Loucy (cell line): ENCODE measurements at regions not wholly inside any gene's neighbourhood (a gene's known extent, or its start where the extent isn't known, plus 50 kb on each side); places are given as distances from the start of the nearest gene placed in this dataset.
"Not testable (repeated sequence)": the region's sequence is repeated elsewhere in the genome, so short reads cannot be mapped to it uniquely, and the experiment has no call there.

Experiments
- H2AFZ ChIP-seq: fragments of 200-600 bp; sonication (generic); 2 replicates; pipeline ENCODE4 v1.6.0; 2016; ENCODE audit warnings: antibody characterized with exemption, mild to moderate bottlenecking, low read length, moderate library complexity
- H3F3A ChIP-seq: fragments of 200-600 bp; 2 replicates; pipeline ENCODE4 v1.6.0; 2016; ENCODE audit warnings: antibody characterized with exemption, low read depth, mild to moderate bottlenecking
- H3K27me3 ChIP-seq: fragments of 200-600 bp; sonication (generic); 2 replicates; pipeline ENCODE4 v1.6.1; 2014; ENCODE audit warnings: low read length, mild to moderate bottlenecking; ENCODE audit not compliant: insufficient read depth, poor library complexity, severe bottlenecking
- H3K36me3 ChIP-seq: fragments of 200-600 bp; sonication (generic); 2 replicates; pipeline ENCODE4 v1.6.1; 2016; ENCODE audit warnings: low read length; ENCODE audit not compliant: insufficient read depth
- H3K4me1 ChIP-seq: fragments of 200-600 bp; sonication (generic); 2 replicates; pipeline ENCODE4 v1.5.1; 2014; ENCODE audit warnings: low read length, mild to moderate bottlenecking; ENCODE audit not compliant: insufficient read depth, poor library complexity, severe bottlenecking
- H3K4me2 ChIP-seq: fragments of 200-600 bp; sonication (generic); 2 replicates; pipeline ENCODE4 v1.6.0; 2014; ENCODE audit warnings: antibody characterized with exemption, low read length, low read depth, mild to moderate bottlenecking; ENCODE audit not compliant: poor library complexity, severe bottlenecking
- H3K4me3 ChIP-seq: fragments of 200-600 bp; sonication (generic); 2 replicates; pipeline ENCODE4 v1.5.1; 2014; ENCODE audit warnings: low read length, mild to moderate bottlenecking, mixed read lengths; ENCODE audit not compliant: poor library complexity, severe bottlenecking
- H3K79me2 ChIP-seq: fragments of 200-600 bp; sonication (generic); 2 replicates; pipeline ENCODE4 v1.6.1; 2014; ENCODE audit warnings: low read length; ENCODE audit not compliant: insufficient read depth
- H3K9ac ChIP-seq: fragments of 200-600 bp; sonication (generic); 2 replicates; pipeline ENCODE4 v1.6.0; 2014; ENCODE audit warnings: mild to moderate bottlenecking, low read depth, low read length, moderate library complexity; ENCODE audit not compliant: poor library complexity, severe bottlenecking
- H3K9me2 ChIP-seq: fragments of 200-600 bp; sonication (generic); replicated peaks from 2 replicates; pipeline ENCODE4 v1.6.1; 2016; ENCODE audit warnings: low read depth, low read length, mixed read lengths
- H3K9me3 ChIP-seq: fragments of 200-600 bp; sonication (generic); 2 replicates; pipeline ENCODE4 v1.6.1; 2014; ENCODE audit warnings: mild to moderate bottlenecking, antibody characterized with exemption, low read length, low read depth; ENCODE audit not compliant: insufficient read depth
- H4K20me1 ChIP-seq: fragments of 200-600 bp; sonication (generic); 2 replicates; pipeline ENCODE4 v1.6.0; 2014; ENCODE audit warnings: antibody characterized with exemption, low read length, mild to moderate bottlenecking; ENCODE audit not compliant: insufficient read depth, poor library complexity, severe bottlenecking
- CTCF ChIP-seq: fragments of 200-600 bp; sonication (generic); conservative IDR thresholded peaks from 2 replicates; pipeline ENCODE4 v1.5.1; 2014; ENCODE audit warnings: mild to moderate bottlenecking, antibody characterized with exemption, low read length
- EZH2phosphoT487 ChIP-seq: fragments of 200-600 bp; IDR thresholded peaks from 2 replicates; pipeline ENCODE4 v1.6.1; 2018; ENCODE audit warnings: antibody characterized with exemption, mild to moderate bottlenecking, moderate library complexity, borderline replicate concordance

- no peaks in the 10 kb centered on the region for H3K27me3 ChIP-seq
- H3K79me2 ChIP-seq: no peaks in the 10 kb centered on the region
- no peak overlapping the region for H3K4me2 ChIP-seq
- H3K9me3 ChIP-seq: no peaks in the 10 kb centered on the region
- no peaks in the 10 kb centered on the region for H3K36me3 ChIP-seq
- no peaks in the 10 kb centered on the region for H3K4me1 ChIP-seq
- no peak overlapping the region for H3K9ac ChIP-seq
- TF ChIP-seq EZH2phosphoT487: no peak
- no peak for TF ChIP-seq CTCF
- H2AFZ ChIP-seq: no peak overlapping the region
- no peaks in the 10 kb centered on the region for H3K9me2 ChIP-seq
- no peaks in the 10 kb centered on the region for H3F3A ChIP-seq
- no peak overlapping the region for H3K4me3 ChIP-seq
- no peaks in the 10 kb centered on the region for H4K20me1 ChIP-seq
Measured at GRCh38 chr9:129539446-129539845, 81.5 kb downstream of the C9orf50 start.

GRCh38 chr9:129531860-129532402 is 89.0 kb downstream of the C9orf50 start:
- not testable (repeated sequence) for H3K27me3 ChIP-seq, H3K9ac ChIP-seq, H3F3A ChIP-seq, H4K20me1 ChIP-seq, H3K79me2 ChIP-seq, H3K9me2 ChIP-seq, H3K4me3 ChIP-seq, H3K4me1 ChIP-seq, H3K36me3 ChIP-seq, H3K4me2 ChIP-seq, H3K9me3 ChIP-seq, H2AFZ ChIP-seq

- not testable (repeated sequence) for H3K4me3 ChIP-seq, H4K20me1 ChIP-seq, H3K79me2 ChIP-seq, H3K36me3 ChIP-seq, H3K9me3 ChIP-seq, H3K9ac ChIP-seq, H2AFZ ChIP-seq, H3F3A ChIP-seq, H3K27me3 ChIP-seq, H3K9me2 ChIP-seq, H3K4me2 ChIP-seq
- peaks cover 13% of the 10 kb centered on the region for H3K4me1 ChIP-seq
Measured at GRCh38 chr9:129527955-129528354, 92.9 kb downstream of the C9orf50 start.

GRCh38 chr9:129525656-129526196 is 95.2 kb downstream of the C9orf50 start:
- peak overlapping the region; percentile 44 for H3K4me2 ChIP-seq
- H3K36me3 ChIP-seq: no peaks in the 10 kb centered on the region
- H3K27me3 ChIP-seq: no peaks in the 10 kb centered on the region
- H2AFZ ChIP-seq: no peak overlapping the region
- H3K9ac ChIP-seq: no peak overlapping the region
- peak overlapping the region; percentile 29 for H3K4me3 ChIP-seq
- H3F3A ChIP-seq: no peaks in the 10 kb centered on the region
- H4K20me1 ChIP-seq: no peaks in the 10 kb centered on the region
- no peaks in the 10 kb centered on the region for H3K9me3 ChIP-seq
- TF ChIP-seq EZH2phosphoT487 (no peak), CTCF (no peak)
- no peaks in the 10 kb centered on the region for H3K79me2 ChIP-seq
- peaks cover 13% of the 10 kb centered on the region for H3K4me1 ChIP-seq
- H3K9me2 ChIP-seq: no peaks in the 10 kb centered on the region
